ENCODE measurements at regions not wholly inside any gene's neighbourhood (a gene's known extent, or its start where the extent isn't known, plus 50 kb on each side); places are given as distances from the start of the nearest gene placed in this dataset.

- TF ChIP-seq POLR2AphosphoS5 (IDR thresholded peaks at IDR 0.05; ENCODE audit: low read length): no peak
- TF ChIP-seq RFX5 (IDR thresholded peaks at IDR 0.05; ENCODE audit: low read depth, low read length): no peak
- TF ChIP-seq SMAD5 (IDR thresholded peaks at IDR 0.05; ENCODE audit: low read depth): no peak
- TF ChIP-seq ETV6 (conservative IDR thresholded peaks at IDR 0.05 in 1 of 2, IDR thresholded peaks at IDR 0.05 in 1 of 2; ENCODE audit: borderline replicate concordance in 1 of 2, low read depth in 1 of 2): no peak
- TF ChIP-seq CUX1 (IDR thresholded peaks at IDR 0.05; ENCODE audit: insufficient replicate concordance, low read depth, low read length): no peak
- no peak for TF ChIP-seq CTCF (IDR thresholded peaks at IDR 0.05 in 2 of 3, conservative IDR thresholded peaks at IDR 0.05 in 1 of 3; ENCODE audit: control insufficient read depth in 2 of 3, extremely low read depth in 1 of 3, insufficient read depth in 1 of 3, low read depth in 3 of 3, low read length in 3 of 3)
- no peak for TF ChIP-seq EZH2 (IDR thresholded peaks at IDR 0.05; ENCODE audit: borderline replicate concordance, control insufficient read depth, low read depth, low read length)
- no peak for TF ChIP-seq TARDBP (IDR thresholded peaks at IDR 0.05; ENCODE audit: borderline replicate concordance)
- TF ChIP-seq MTA3 (IDR thresholded peaks at IDR 0.05; ENCODE audit: borderline replicate concordance, low read length): no peak
- TF ChIP-seq MAX (IDR thresholded peaks at IDR 0.05; ENCODE audit: low read depth, low read length): no peak
- no peak for TF ChIP-seq SIN3A (IDR thresholded peaks at IDR 0.05; ENCODE audit: low read depth, low read length)
Measured at GRCh38 chr2:60629305-60629662, 75.8 kb upstream of the BCL11A start.

All from GM12878 (cell line).